K562 (cell line): ENCODE measurements at regions not wholly inside any gene's neighbourhood (a gene's known extent, or its start where the extent isn't known, plus 50 kb on each side); places are given as distances from the start of the nearest gene placed in this dataset.

Source experiments
- CREB1 ChIP-seq, 2 experiments: sonication (generic) in 1 of 2; formaldehyde crosslinking in 1 of 2; IDR thresholded peaks; 2 replicates each; pipeline versions ENCODE4 v1.6.1 to v1.8.0; 2012 to 2022; ENCODE audit warnings: inconsistent platforms in 1 of 2, mild to moderate bottlenecking in 1 of 2, missing genetic modification reagents in 1 of 2, moderate library complexity in 1 of 2
- CTCF ChIP-seq, 3 experiments: IDR thresholded peaks in 2 of 3; conservative IDR thresholded peaks in 1 of 3; 2 replicates each; pipeline ENCODE4 v1.5.1; 2011 to 2012; ENCODE audit warnings: low read length in 3 of 3, mild to moderate bottlenecking in 3 of 3, control low read depth in 2 of 3, improper control_type of control experiment in 1 of 3, inconsistent platforms in 1 of 3, low read depth in 1 of 3, mixed read lengths in 1 of 3, moderate library complexity in 1 of 3; ENCODE audit not compliant: insufficient read depth in 2 of 3
- DPF2 ChIP-seq: fragments of 450-650 bp; IDR thresholded peaks from 2 replicates; pipeline ENCODE4 v1.6.1; 2016
- EP300 ChIP-seq: IDR thresholded peaks from 2 replicates; pipeline ENCODE4 v1.6.1; 2012; ENCODE audit warnings: low read length, improper control_type of control experiment
- GATAD2A ChIP-seq: fragments of 450-650 bp; IDR thresholded peaks from 2 replicates; pipeline ENCODE4 v1.6.1; 2017
- POLR2AphosphoS5 ChIP-seq: IDR thresholded peaks from 2 replicates; pipeline ENCODE4 v1.6.1; 2011; ENCODE audit warnings: mild to moderate bottlenecking, low read depth, low read length, moderate library complexity; ENCODE audit not compliant: control insufficient read depth, insufficient read depth
- POU5F1 ChIP-seq: fragments of 150-350 bp; IDR thresholded peaks from 2 replicates; pipeline ENCODE4 v1.6.1; 2014; ENCODE audit warnings: borderline replicate concordance, low read length, low read depth, mild to moderate bottlenecking; ENCODE audit not compliant: partially characterized antibody
- PRDM10 ChIP-seq: fragments of 450-650 bp; IDR thresholded peaks from 2 replicates; pipeline ENCODE4 v1.6.1; 2018; ENCODE audit not compliant: partially characterized antibody
- U2AF2 ChIP-seq: fragments of 200-400 bp; formaldehyde crosslinking; optimal IDR thresholded peaks from 2 replicates; pipeline ENCODE3; 2017; ENCODE audit warnings: low read depth, mild to moderate bottlenecking, low read length
- ZFP30 ChIP-seq: fragments of 250-450 bp; sonication (Bioruptor Pico); IDR thresholded peaks from 2 replicates; pipeline ENCODE4 v1.8.0; 2022; ENCODE audit warnings: moderate library complexity, mild to moderate bottlenecking, inconsistent platforms, borderline replicate concordance
- ZFPM2 ChIP-seq: fragments of 250-450 bp; sonication (Bioruptor Pico); IDR thresholded peaks from 2 replicates; pipeline ENCODE4 v1.5.1; 2022; ENCODE audit warnings: mild to moderate bottlenecking
- ZNF395 ChIP-seq: fragments of 200-800 bp; sonication (Bioruptor generic); IDR thresholded peaks from 2 replicates; pipeline ENCODE4 v1.6.1; 2017; ENCODE audit warnings: missing genetic modification characterization, missing compliant biosample characterization

GRCh38 chr3:64895106-64895990 lies 207.5 kb upstream of the ADAMTS9 start:
- TF ChIP-seq ZNF395 (CRISPR knock-in tag): no peak
- no peak for TF ChIP-seq CTCF (IDR thresholded peaks at IDR 0.05 in 2 of 3, conservative IDR thresholded peaks at IDR 0.05 in 1 of 3; ENCODE audit: insufficient read depth in 2 of 3, low read depth in 1 of 3, low read length in 3 of 3)
- no peak for TF ChIP-seq EP300
- no peak for TF ChIP-seq GATAD2A
- TF ChIP-seq PRDM10: no peak
- no peak for TF ChIP-seq POLR2AphosphoS5
- TF ChIP-seq ZFPM2 (CRISPR knock-in tag): no peak
- no peak for TF ChIP-seq DPF2
- no peak for TF ChIP-seq U2AF2
- no peak for TF ChIP-seq ZFP30 (CRISPR knock-in tag)
- no peak for TF ChIP-seq POU5F1
- TF ChIP-seq CREB1 (IDR thresholded peaks at IDR 0.05): no peak
- TF ChIP-seq CREB1 (CRISPR knock-in tag; IDR thresholded peaks at IDR 0.05): no peak
